Motor neuron (in vitro differentiated cells): ENCODE measurements at regions not wholly inside any gene's neighbourhood (a gene's known extent, or its start where the extent isn't known, plus 50 kb on each side); places are given as distances from the start of the nearest gene placed in this dataset.

ENCODE experiments used
- ATAC-seq, 8 experiments: fragments of 200-7000 bp; cut with Tn5 transposase; replicated peaks in 6 of 8; 2 replicates each; pipeline ENCODE4 v1.8.0; 2021; ENCODE audit warnings: mild to moderate bottlenecking in 8 of 8, moderate library complexity in 8 of 8
- H3K27ac ChIP-seq, 2 donors: fragments of 250-450 bp; sonication (Bioruptor Pico); 2 replicates each; pipeline ENCODE4 v1.9.0; 2021; ENCODE audit warnings: antibody characterized with exemption in 2 of 2, mild to moderate bottlenecking in 2 of 2, moderate library complexity in 1 of 2
- H3K4me1 ChIP-seq, 2 donors: fragments of 250-450 bp; sonication (Bioruptor Pico); replicated peaks in 1 of 2; 2 replicates each; pipeline ENCODE4 v1.6.1; 2021; ENCODE audit warnings: antibody characterized with exemption in 2 of 2, mild to moderate bottlenecking in 2 of 2, moderate library complexity in 1 of 2
- H3K4me3 ChIP-seq, 5 donors: fragments of 250-450 bp; sonication (Bioruptor Pico); 2 replicates each; pipeline ENCODE4 v1.9.0; 2021; ENCODE audit warnings: antibody characterized with exemption in 5 of 5, mild to moderate bottlenecking in 5 of 5, moderate library complexity in 4 of 5
- WGBS, 10 experiments: fragments of 450-650 bp; shearing (Covaris generic); methylation state at CpG; one replicate each; pipeline ENCODE4 v1.0.0; 2022; 5-methylcytosine and 5-hydroxymethylcytosine counted together
- in situ Hi-C, 9 experiments: fragments of 400-800 bp; cut with MboI; loops; one replicate each; pipeline ENCODE4 v1.15.0; 2021; ENCODE audit warnings: low sequenced_read_pairs in 9 of 9, low pct_unique_long_range_greater_than_20kb in 2 of 9; ENCODE audit not compliant: unreplicated experiment in 9 of 9

- Histone ChIP-seq H3K4me1 (peaks cover 0 to 5% of the 10 kb centered on the region in 2 donors), H3K27ac (no peak overlapping the region), H3K4me3 (no peak overlapping the region)
- 0 to 90% (median 75%) methylated on average over 1 to 3 of the region's 3 CpGs; no CpG with 5 or more reads in 3 of the 10 experiments for WGBS, 10 experiments
- in situ Hi-C loops: no loop called here
- peak in 7 of 8 experiments; percentile 71 to 95 (median 87) for ATAC-seq
These were observed 112.8 kb downstream of the SAMD5 start for GRCh38 chr6:147621263-147621662.

GRCh38 chr6:147621961-147622360, 113.5 kb downstream of the SAMD5 start:
- in situ Hi-C loops: no loop called here
- H3K27ac ChIP-seq: no peak overlapping the region

GRCh38 chr6:147624946-147625515, 116.5 kb downstream of the SAMD5 start:
- no peak overlapping the region for H3K27ac ChIP-seq
- ATAC-seq: no peak
- WGBS, 10 experiments: 31 to 100% (median 91%) methylated on average over 2 to 7 of the region's 7 CpGs; no CpG with 5 or more reads in 1 of the 10 experiments
- H3K4me3 ChIP-seq: no peak overlapping the region
- in situ Hi-C loops: no loop called here
- H3K4me1 ChIP-seq: peaks cover 0 to 5% of the 10 kb centered on the region in 2 donors

More at GRCh38 chr6:147621961-147622360, 113.5 kb downstream of the SAMD5 start:
- Histone ChIP-seq H3K4me1 (peaks cover 0 to 5% of the 10 kb centered on the region in 2 donors), H3K4me3 (no peak overlapping the region)
- 0 to 100% (median 76%) methylated on average over 1 to 2 of the region's 2 CpGs for WGBS, 10 experiments
- no peak for ATAC-seq

DNA sequence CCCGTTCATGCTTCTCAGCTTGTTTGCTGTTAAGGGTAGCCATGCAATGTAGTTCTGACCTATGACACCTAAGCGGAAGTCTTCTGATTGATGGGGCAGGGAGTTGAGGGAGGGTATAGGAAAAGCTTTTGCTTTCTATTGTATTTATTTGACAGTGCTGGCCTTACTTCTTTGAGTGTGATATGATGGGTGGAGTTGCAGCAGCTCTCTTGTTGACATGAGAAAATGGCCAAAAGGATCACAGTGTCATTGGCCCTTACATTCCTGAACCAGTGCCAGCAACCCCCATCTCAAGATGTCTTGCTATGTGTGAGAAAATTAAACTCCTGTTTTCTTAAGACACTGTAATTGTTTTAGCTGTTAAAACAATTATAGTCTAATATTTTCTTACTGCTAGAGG, 117.5 kb downstream of the SAMD5 start:
- 40 to 100% (median 50%) methylated on average over 1 of the region's 2 CpGs; no CpG with 5 or more reads in 5 of the 10 experiments for WGBS, 10 experiments
- H3K27ac ChIP-seq: no peak overlapping the region
- ATAC-seq: no peak

GRCh38 chr6:147627411-147627810, 118.9 kb downstream of the SAMD5 start:
- Histone ChIP-seq H3K4me1 (no peaks in the 10 kb centered on the region), H3K4me3 (no peak overlapping the region), H3K27ac (no peak overlapping the region)
- WGBS, 10 experiments: 48 to 100% (median 88%) methylated on average over 1 to 4 of the region's 4 CpGs
- in situ Hi-C loops: no loop called here
- no peak for ATAC-seq

More for the DNA sequence above, 117.5 kb downstream of the SAMD5 start:
- Histone ChIP-seq H3K4me3 (no peak overlapping the region), H3K4me1 (peaks cover 0 to 4% of the 10 kb centered on the region in 2 donors)
- in situ Hi-C loops: no loop called here

GRCh38 chr6:147633191-147633590, 124.7 kb downstream of the SAMD5 start:
- ATAC-seq: no peak
- peaks cover 0 to 9% of the 10 kb centered on the region in 2 donors for H3K4me1 ChIP-seq
- WGBS, 10 experiments: 66 to 100% (median 86%) methylated on average over 4 to 9 of the region's 9 CpGs; no CpG with 5 or more reads in 1 of the 10 experiments
- in situ Hi-C loops: no loop called here
- no peak overlapping the region for H3K4me3 ChIP-seq
- H3K27ac ChIP-seq: no peak overlapping the region

GRCh38 chr6:147637620-147638195, 129.2 kb downstream of the SAMD5 start:
- Histone ChIP-seq H3K4me1 (peaks cover 11 to 26% of the 10 kb centered on the region in 2 donors), H3K4me3 (no peak overlapping the region), H3K27ac (no peak overlapping the region)
- peak in 5 of 8 experiments; percentile 40 to 60 (median 50) for ATAC-seq
- in situ Hi-C loops: no loop called here
- WGBS, 10 experiments: 35 to 100% (median 75%) methylated on average over 2 to 6 of the region's 6 CpGs

DNA sequence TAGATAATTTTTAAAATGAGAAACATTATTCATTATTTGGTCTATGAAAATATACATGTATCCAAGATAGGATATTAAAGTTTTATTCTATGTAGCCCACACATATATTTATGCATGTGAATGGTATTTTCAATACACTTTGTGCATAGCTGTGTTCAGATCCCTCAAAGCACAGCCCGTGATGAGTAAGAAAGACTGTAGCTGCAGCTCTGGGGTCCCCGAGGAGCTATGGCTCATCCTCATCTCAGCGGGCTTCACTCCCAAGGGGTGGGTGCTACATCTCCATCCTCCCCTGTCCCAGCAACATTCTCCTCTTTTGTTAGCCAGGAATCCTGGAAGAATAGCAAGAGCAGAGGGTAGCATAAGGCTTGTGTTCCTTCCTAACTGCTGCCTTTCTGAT, 130.8 kb downstream of the SAMD5 start:
- WGBS, 10 experiments: 0 to 83% (median 52%) methylated on average over 1 to 3 of the region's 3 CpGs; no CpG with 5 or more reads in 4 of the 10 experiments
- Histone ChIP-seq H3K27ac (no peak overlapping the region), H3K4me3 (no peak overlapping the region), H3K4me1 (peaks cover 11 to 26% of the 10 kb centered on the region in 2 donors)
- in situ Hi-C loops: no loop called here
- ATAC-seq: peak; percentile 15 to 90 (median 73)

DNA sequence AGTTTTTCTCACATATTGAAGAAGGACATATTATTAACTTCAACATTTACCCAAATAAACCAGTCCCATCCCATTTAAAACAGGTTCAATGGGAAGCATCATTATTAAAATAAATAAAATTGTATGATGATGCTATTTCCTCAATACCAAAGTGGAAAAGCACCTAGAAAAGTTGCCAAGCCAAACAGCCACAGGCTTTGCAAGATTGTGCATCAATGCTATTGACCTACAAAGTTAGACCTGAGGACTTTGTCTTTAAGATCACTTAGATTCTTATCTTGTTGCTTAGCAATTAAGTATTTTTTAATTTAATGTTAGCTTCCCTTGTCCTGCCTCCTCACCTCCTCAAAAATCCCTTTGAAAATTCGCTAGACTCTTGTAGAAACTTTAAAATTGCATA, 132.1 kb downstream of the SAMD5 start:
- 20 to 100% (median 46%) methylated on average over 1 of the region's 1 CpG; no CpG with 5 or more reads in 2 of the 10 experiments for WGBS, 10 experiments
- ATAC-seq: no peak

GRCh38 chr6:147641511-147641910, 133.0 kb downstream of the SAMD5 start:
- no peak for ATAC-seq
- Histone ChIP-seq H3K27ac (no peak overlapping the region), H3K4me1 (peaks cover 15 to 36% of the 10 kb centered on the region in 2 donors), H3K4me3 (no peak overlapping the region)
- in situ Hi-C loops: no loop called here
- 15 to 100% (median 96%) methylated on average over 2 to 3 of the region's 3 CpGs; no CpG with 5 or more reads in 1 of the 10 experiments for WGBS, 10 experiments

More for the DNA sequence above, 132.1 kb downstream of the SAMD5 start:
- Histone ChIP-seq H3K4me3 (no peak overlapping the region), H3K4me1 (peaks cover 13 to 36% of the 10 kb centered on the region in 2 donors), H3K27ac (no peak overlapping the region)
- in situ Hi-C loops: no loop called here

- no peak overlapping the region for H3K4me3 ChIP-seq
- H3K27ac ChIP-seq: no peak overlapping the region
- in situ Hi-C loops: no loop called here
- H3K4me1 ChIP-seq: peaks cover 15 to 31% of the 10 kb centered on the region in 2 donors
- no peak for ATAC-seq
- 61 to 100% (median 93%) methylated on average over 1 to 3 of the region's 3 CpGs; no CpG with 5 or more reads in 4 of the 10 experiments for WGBS, 10 experiments
These were observed 134.0 kb downstream of the SAMD5 start for GRCh38 chr6:147642458-147642857.

GRCh38 chr6:147643341-147644200, 135.1 kb downstream of the SAMD5 start:
- WGBS, 10 experiments: 30 to 91% (median 53%) methylated on average over 1 to 4 of the region's 4 CpGs; no CpG with 5 or more reads in 1 of the 10 experiments
- no peak overlapping the region for H3K27ac ChIP-seq
- peaks cover 15 to 23% of the 10 kb centered on the region in 2 donors for H3K4me1 ChIP-seq
- in situ Hi-C loops: no loop called here
- no peak overlapping the region for H3K4me3 ChIP-seq
- no peak for ATAC-seq

- peak in 2 of 8 experiments; percentile 7 to 61 for ATAC-seq
- in situ Hi-C loops: no loop called here
- WGBS, 10 experiments: 0 to 94% (median 80%) methylated on average over 1 to 2 of the region's 2 CpGs; no CpG with 5 or more reads in 1 of the 10 experiments
These were observed 140.4 kb downstream of the SAMD5 start for GRCh38 chr6:147648916-147649315.

More at GRCh38 chr6:147648916-147649315, 140.4 kb downstream of the SAMD5 start:
- no peak overlapping the region for H3K4me3 ChIP-seq
- H3K4me1 ChIP-seq: peaks cover 3 to 10% of the 10 kb centered on the region in 2 donors
- H3K27ac ChIP-seq: no peak overlapping the region
